Stomach (tissue), 4 donors: ENCODE measurements at regions not wholly inside any gene's neighbourhood (a gene's known extent, or its start where the extent isn't known, plus 50 kb on each side); places are given as distances from the start of the nearest gene placed in this dataset.

Experiments used
- CTCF ChIP-seq, 7 experiments: fragments of 450-650 bp in 4 of 7; fragments of 200-600 bp in 3 of 7; sonication (generic) in 3 of 7; IDR thresholded peaks; one replicate each; pipeline ENCODE4 v1.5.1; 2016 to 2019; ENCODE audit warnings: antibody characterized with exemption in 7 of 7, control low read depth in 2 of 7, mild to moderate bottlenecking in 1 of 7
- POLR2A ChIP-seq, 4 donors: fragments of 450-650 bp; IDR thresholded peaks; one replicate each; pipeline ENCODE4 v1.6.1; 2016; ENCODE audit warnings: antibody characterized with exemption in 4 of 4, control low read depth in 2 of 4, mild to moderate bottlenecking in 1 of 4, moderate library complexity in 1 of 4
- POLR2AphosphoS5 ChIP-seq, 3 donors: sonication (generic); formaldehyde crosslinking; IDR thresholded peaks; one replicate each; pipeline ENCODE4 v1.6.1; 2016; ENCODE audit warnings: antibody characterized with exemption in 3 of 3

DNA sequence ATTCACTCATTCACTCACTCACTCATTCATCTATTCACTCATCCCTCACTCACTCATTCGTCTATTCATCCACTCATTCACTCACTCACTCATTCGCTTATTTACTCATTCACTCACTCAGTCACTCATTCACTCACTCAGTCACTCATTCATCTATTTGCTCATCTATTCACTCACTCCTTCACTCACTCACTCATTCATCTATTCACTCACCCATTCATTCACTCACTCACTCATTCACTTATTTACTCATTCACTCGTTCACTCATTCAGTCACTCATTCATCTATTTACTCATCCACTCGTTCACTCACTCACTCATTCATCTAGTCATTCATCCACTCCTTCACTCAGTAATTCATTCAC is 128.2 kb downstream of the TTLL2 start:
- TF ChIP-seq CTCF (IDR thresholded peaks at IDR 0.05) (no peak), POLR2A (IDR thresholded peaks at IDR 0.05) (no peak), POLR2AphosphoS5 (IDR thresholded peaks at IDR 0.05) (no peak)
